ENCODE measurements at regions not wholly inside any gene's neighbourhood (a gene's known extent, or its start where the extent isn't known, plus 50 kb on each side); places are given as distances from the start of the nearest gene placed in this dataset.

DNA sequence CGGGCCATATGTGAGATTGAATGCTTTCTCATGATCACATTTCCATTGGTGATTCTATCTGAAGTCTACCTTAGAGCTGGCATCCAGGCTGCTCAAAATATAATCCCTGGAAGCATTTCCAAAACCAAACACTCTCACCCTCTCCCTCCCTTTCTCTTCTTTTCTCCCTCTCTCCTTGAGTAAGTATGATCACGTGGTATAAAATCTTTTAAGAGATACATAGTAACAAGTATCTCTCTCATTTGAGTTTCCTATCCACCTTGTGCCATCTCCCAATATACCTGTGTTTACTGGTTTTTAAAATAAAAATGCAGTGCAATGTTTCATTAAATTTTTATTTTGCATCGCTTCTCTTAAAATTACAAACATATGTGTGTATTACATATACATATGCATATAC is 350.9 kb upstream of the KCNH8 start:
- no peak overlapping the region for H4K5ac ChIP-seq (ENCODE audit: insufficient read length, low read depth, low read length)
- no peak overlapping the region for H3K4me3 Mint-ChIP-seq
- H3K4ac ChIP-seq (ENCODE audit: low read depth, low read length) = no peak overlapping the region
- no peaks in the 10 kb centered on the region for H4K20me1 ChIP-seq (ENCODE audit: control insufficient read depth, insufficient read depth, insufficient read length)
- no peak overlapping the region for H2BK15ac ChIP-seq (ENCODE audit: low read depth, low read length)
- no CpG with 5 or more reads among the region's 3 CpGs for WGBS (ENCODE audit: extremely low coverage, insufficient read length, low lambda C conversion rate)
- H3K14ac ChIP-seq (ENCODE audit: insufficient read depth, low read length) = no peak overlapping the region
- no peak overlapping the region for H3K18ac ChIP-seq (ENCODE audit: insufficient read length, low read depth, low read length)
- no peak overlapping the region for H2AFZ ChIP-seq (ENCODE audit: low read length)
- H3K27me3 Mint-ChIP-seq (ENCODE audit: low read depth) = no peaks in the 10 kb centered on the region; the same call in 1 of the 2 replicates
- H3K79me2 ChIP-seq (ENCODE audit: insufficient read depth, low read length) = no peaks in the 10 kb centered on the region
- H3K27ac Mint-ChIP-seq = no peak overlapping the region
- no peaks in the 10 kb centered on the region for H3K4me1 Mint-ChIP-seq
- no peaks in the 10 kb centered on the region for H3K4me1 ChIP-seq (ENCODE audit: insufficient read depth, low read length)
- no peak overlapping the region for H4K91ac ChIP-seq (ENCODE audit: insufficient read length, low read depth, low read length)
- H3K9me3 ChIP-seq (ENCODE audit: control insufficient read depth, low read depth, low read length) = no peaks in the 10 kb centered on the region
- TF ChIP-seq, protein P1, sequence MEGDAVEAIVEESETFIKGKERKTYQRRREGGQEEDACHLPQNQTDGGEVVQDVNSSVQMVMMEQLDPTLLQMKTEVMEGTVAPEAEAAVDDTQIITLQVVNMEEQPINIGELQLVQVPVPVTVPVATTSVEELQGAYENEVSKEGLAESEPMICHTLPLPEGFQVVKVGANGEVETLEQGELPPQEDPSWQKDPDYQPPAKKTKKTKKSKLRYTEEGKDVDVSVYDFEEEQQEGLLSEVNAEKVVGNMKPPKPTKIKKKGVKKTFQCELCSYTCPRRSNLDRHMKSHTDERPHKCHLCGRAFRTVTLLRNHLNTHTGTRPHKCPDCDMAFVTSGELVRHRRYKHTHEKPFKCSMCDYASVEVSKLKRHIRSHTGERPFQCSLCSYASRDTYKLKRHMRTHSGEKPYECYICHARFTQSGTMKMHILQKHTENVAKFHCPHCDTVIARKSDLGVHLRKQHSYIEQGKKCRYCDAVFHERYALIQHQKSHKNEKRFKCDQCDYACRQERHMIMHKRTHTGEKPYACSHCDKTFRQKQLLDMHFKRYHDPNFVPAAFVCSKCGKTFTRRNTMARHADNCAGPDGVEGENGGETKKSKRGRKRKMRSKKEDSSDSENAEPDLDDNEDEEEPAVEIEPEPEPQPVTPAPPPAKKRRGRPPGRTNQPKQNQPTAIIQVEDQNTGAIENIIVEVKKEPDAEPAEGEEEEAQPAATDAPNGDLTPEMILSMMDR (conservative IDR thresholded peaks at IDR 0.05) = no peak
- H2AK5ac ChIP-seq (ENCODE audit: insufficient read length, low read length) = no peak overlapping the region
- no peak overlapping the region for H3K9ac ChIP-seq (ENCODE audit: extremely low read depth, insufficient read length, low read length)
- no peak overlapping the region for H3K27ac ChIP-seq (ENCODE audit: insufficient read length, low read depth, low read length)
- no peak overlapping the region for H2BK20ac ChIP-seq (ENCODE audit: low read depth, low read length, poor library complexity, severe bottlenecking)
- no peak overlapping the region for H3T11ph ChIP-seq (ENCODE audit: low read length)
- no peaks in the 10 kb centered on the region for H3K27me3 ChIP-seq (ENCODE audit: insufficient read depth, low read length)
- H3K79me1 ChIP-seq (ENCODE audit: insufficient read depth, low read depth, low read length, poor library complexity, severe bottlenecking) = no peaks in the 10 kb centered on the region
- no peaks in the 10 kb centered on the region for H3K36me3 Mint-ChIP-seq (ENCODE audit: insufficient read depth in 1 of 3, low read depth in 3 of 3)
- no peaks in the 10 kb centered on the region for H3K23me2 ChIP-seq (ENCODE audit: insufficient read length, low read depth, low read length, poor library complexity, severe bottlenecking)
- H3K4me2 ChIP-seq (ENCODE audit: insufficient read depth, insufficient read length, low read length) = no peak overlapping the region
- H3K56ac ChIP-seq (ENCODE audit: insufficient read length, low read depth, low read length) = no peak overlapping the region
- H2BK12ac ChIP-seq (ENCODE audit: insufficient read length, low read depth, low read length) = no peak overlapping the region
- H2BK5ac ChIP-seq (ENCODE audit: insufficient read length, low read length) = no peak overlapping the region
- DNase-seq = no peak
- no peaks in the 10 kb centered on the region for H3K9me3 Mint-ChIP-seq
- no peak overlapping the region for H3K23ac ChIP-seq (ENCODE audit: insufficient read length, low read depth, low read length)
- no peak overlapping the region for H4K8ac ChIP-seq (replicated peaks; ENCODE audit: insufficient read length, low read depth, low read length)
- H2BK120ac ChIP-seq (ENCODE audit: low read depth, low read length, poor library complexity, severe bottlenecking) = no peak overlapping the region
